ENCODE measurements at regions not wholly inside any gene's neighbourhood (a gene's known extent, or its start where the extent isn't known, plus 50 kb on each side); places are given as distances from the start of the nearest gene placed in this dataset.

GRCh38 chr9:90288275-90288639, 354.4 kb downstream of the DIRAS2 start:
- TF ChIP-seq GATA2 (CRISPR knock-in tag; IDR thresholded peaks at IDR 0.05), result no peak
- no peak for TF ChIP-seq RCOR1 (IDR thresholded peaks at IDR 0.05; ENCODE audit: low read length)
- no peak for TF ChIP-seq ZBTB33 (IDR thresholded peaks at IDR 0.05; ENCODE audit: borderline replicate concordance, low read depth)
- POLR2A ChIA-PET, result no interaction called here
- no peak overlapping the region for H3K27ac ChIP-seq (ENCODE audit: low read depth in 2 of 2, low read length in 1 of 2)
- H2AFZ ChIP-seq (ENCODE audit: low read depth), result no peak overlapping the region
- H3K27me3 ChIP-seq (ENCODE audit: insufficient read depth), result no peaks in the 10 kb centered on the region
- 46% methylated on average over 2 of the region's 2 CpGs for WGBS (ENCODE audit: low lambda C conversion rate)
- peaks cover 0 to 9% of the 10 kb centered on the region in 2 experiments; a peak in 1 of 4 replicates for H3K4me1 ChIP-seq (ENCODE audit: control insufficient read depth in 1 of 2, insufficient read depth in 2 of 2, low read depth in 1 of 2, low read length in 1 of 2)
- no peak overlapping the region for H3K9ac ChIP-seq
- no peak overlapping the region for H3K4me3 ChIP-seq (ENCODE audit: low read depth in 2 of 2, low read length in 1 of 2)
- H3F3A ChIP-seq (replicated peaks; ENCODE audit: insufficient read depth), result no peaks in the 10 kb centered on the region
- H3K9me3 ChIP-seq, result no peaks in the 10 kb centered on the region
- DNase-seq, result no peak
- H3K9me2 ChIP-seq, result no peaks in the 10 kb centered on the region
- no peak overlapping the region for H3K4me2 ChIP-seq
- no peaks in the 10 kb centered on the region for H4K20me1 ChIP-seq (ENCODE audit: insufficient read depth)
- H3K79me2 ChIP-seq (ENCODE audit: insufficient read depth), result no peaks in the 10 kb centered on the region
- CTCF ChIA-PET, result interaction anchor here (1.4 kb wide), 2 partner anchors 9 to 20 kb away, joined by 4 to 5 read pairs; no protein-coding TSS in a partner anchor
- no peaks in the 10 kb centered on the region for H3K36me3 ChIP-seq (replicated peaks in 1 of 2; ENCODE audit: control insufficient read depth in 1 of 2, insufficient read depth in 2 of 2, low read length in 1 of 2)

- ChIA-PET POLR2A (no interaction called here), CTCF (no interaction called here)
- Histone ChIP-seq H3K4me1 (ENCODE audit: control insufficient read depth in 1 of 2, insufficient read depth in 2 of 2, low read depth in 1 of 2, low read length in 1 of 2) (peaks cover 0 to 9% of the 10 kb centered on the region in 2 experiments; a peak in 1 of 4 replicates), H3K9me2 (no peaks in the 10 kb centered on the region), H3K4me3 (ENCODE audit: low read depth in 2 of 2, low read length in 1 of 2) (no peak overlapping the region), H3K4me2 (no peak overlapping the region), H3K9me3 (no peaks in the 10 kb centered on the region), H4K20me1 (ENCODE audit: insufficient read depth) (no peaks in the 10 kb centered on the region), H2AFZ (ENCODE audit: low read depth) (no peak overlapping the region), H3K27me3 (ENCODE audit: insufficient read depth) (no peaks in the 10 kb centered on the region), H3K27ac (ENCODE audit: low read depth in 2 of 2, low read length in 1 of 2) (no peak overlapping the region), H3K9ac (no peak overlapping the region), H3K36me3 (replicated peaks in 1 of 2; ENCODE audit: control insufficient read depth in 1 of 2, insufficient read depth in 2 of 2, low read length in 1 of 2) (no peaks in the 10 kb centered on the region), H3K79me2 (ENCODE audit: insufficient read depth) (no peaks in the 10 kb centered on the region), H3F3A (replicated peaks; ENCODE audit: insufficient read depth) (no peaks in the 10 kb centered on the region)
- no peak for DNase-seq
- WGBS (ENCODE audit: low lambda C conversion rate), result 45% methylated on average over 5 of the region's 5 CpGs
- TF ChIP-seq, protein P1, sequence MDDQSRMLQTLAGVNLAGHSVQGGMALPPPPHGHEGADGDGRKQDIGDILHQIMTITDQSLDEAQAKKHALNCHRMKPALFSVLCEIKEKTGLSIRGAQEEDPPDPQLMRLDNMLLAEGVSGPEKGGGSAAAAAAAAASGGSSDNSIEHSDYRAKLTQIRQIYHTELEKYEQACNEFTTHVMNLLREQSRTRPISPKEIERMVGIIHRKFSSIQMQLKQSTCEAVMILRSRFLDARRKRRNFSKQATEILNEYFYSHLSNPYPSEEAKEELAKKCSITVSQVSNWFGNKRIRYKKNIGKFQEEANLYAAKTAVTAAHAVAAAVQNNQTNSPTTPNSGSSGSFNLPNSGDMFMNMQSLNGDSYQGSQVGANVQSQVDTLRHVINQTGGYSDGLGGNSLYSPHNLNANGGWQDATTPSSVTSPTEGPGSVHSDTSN (IDR thresholded peaks at IDR 0.05), result no peak
- TF ChIP-seq, protein P2, sequence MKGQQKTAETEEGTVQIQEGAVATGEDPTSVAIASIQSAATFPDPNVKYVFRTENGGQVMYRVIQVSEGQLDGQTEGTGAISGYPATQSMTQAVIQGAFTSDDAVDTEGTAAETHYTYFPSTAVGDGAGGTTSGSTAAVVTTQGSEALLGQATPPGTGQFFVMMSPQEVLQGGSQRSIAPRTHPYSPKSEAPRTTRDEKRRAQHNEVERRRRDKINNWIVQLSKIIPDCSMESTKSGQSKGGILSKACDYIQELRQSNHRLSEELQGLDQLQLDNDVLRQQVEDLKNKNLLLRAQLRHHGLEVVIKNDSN (IDR thresholded peaks at IDR 0.05; ENCODE audit: borderline replicate concordance, low read depth), result no peak
- TF ChIP-seq ELF1 (IDR thresholded peaks at IDR 0.05), result no peak
- no peak for TF ChIP-seq USF2 (IDR thresholded peaks at IDR 0.05; ENCODE audit: borderline replicate concordance, low read depth, low read length)
- TF ChIP-seq FOXM1 (IDR thresholded peaks at IDR 0.05; ENCODE audit: low read depth), result no peak
- TF ChIP-seq, protein P3, sequence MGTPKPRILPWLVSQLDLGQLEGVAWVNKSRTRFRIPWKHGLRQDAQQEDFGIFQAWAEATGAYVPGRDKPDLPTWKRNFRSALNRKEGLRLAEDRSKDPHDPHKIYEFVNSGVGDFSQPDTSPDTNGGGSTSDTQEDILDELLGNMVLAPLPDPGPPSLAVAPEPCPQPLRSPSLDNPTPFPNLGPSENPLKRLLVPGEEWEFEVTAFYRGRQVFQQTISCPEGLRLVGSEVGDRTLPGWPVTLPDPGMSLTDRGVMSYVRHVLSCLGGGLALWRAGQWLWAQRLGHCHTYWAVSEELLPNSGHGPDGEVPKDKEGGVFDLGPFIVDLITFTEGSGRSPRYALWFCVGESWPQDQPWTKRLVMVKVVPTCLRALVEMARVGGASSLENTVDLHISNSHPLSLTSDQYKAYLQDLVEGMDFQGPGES (IDR thresholded peaks at IDR 0.05; ENCODE audit: low read depth, low read length), result no peak
Observed at GRCh38 chr9:90290716-90291485, 351.7 kb downstream of the DIRAS2 start.

Measured in SK-N-SH (cell line).